ENCODE measurements at regions not wholly inside any gene's neighbourhood (a gene's known extent, or its start where the extent isn't known, plus 50 kb on each side); places are given as distances from the start of the nearest gene placed in this dataset.

GRCh38 chr2:146128216-146128615 lies 1608.3 kb upstream of the ZEB2 start:
- Histone ChIP-seq H3K27me3 (ENCODE audit: insufficient read depth) (no peaks in the 10 kb centered on the region), H3K79me2 (replicated peaks; ENCODE audit: insufficient read depth) (no peaks in the 10 kb centered on the region), H2AFZ (no peak overlapping the region; the same call in 1 of the 2 replicates), H3K4me2 (no peak overlapping the region), H3F3A (replicated peaks; ENCODE audit: low read depth) (no peaks in the 10 kb centered on the region), H3K36me3 (ENCODE audit: insufficient read depth) (no peaks in the 10 kb centered on the region), H3K27ac (ENCODE audit: low read depth) (no peak overlapping the region), H3K4me3 (no peak overlapping the region), H3K9me2 (ENCODE audit: insufficient read depth) (0 out of 2 replicates have a peak, but pooled peaks cover 2% of the 10 kb centered on the region), H4K20me1 (replicated peaks; ENCODE audit: insufficient read depth) (no peaks in the 10 kb centered on the region), H3K4me1 (ENCODE audit: insufficient read depth) (no peaks in the 10 kb centered on the region)
- TF ChIP-seq ETS1 (IDR thresholded peaks at IDR 0.05) (no peak), CREB1 (CRISPR knock-in tag; IDR thresholded peaks at IDR 0.05; ENCODE audit: low read depth) (no peak), POLR2AphosphoS5 (IDR thresholded peaks at IDR 0.05; ENCODE audit: low read depth) (no peak), EZH2 (IDR thresholded peaks at IDR 0.05; ENCODE audit: low read depth, unreplicated experiment) (no peak), ZNF331 (CRISPR knock-in tag; IDR thresholded peaks at IDR 0.05; ENCODE audit: low read depth) (no peak), EZH2phosphoT487 (IDR thresholded peaks at IDR 0.05; ENCODE audit: unreplicated experiment) (no peak), NANOG (IDR thresholded peaks at IDR 0.05; ENCODE audit: borderline replicate concordance) (no peak), STAT1 (IDR thresholded peaks at IDR 0.05; ENCODE audit: unreplicated experiment) (no peak), REST (IDR thresholded peaks at IDR 0.05; ENCODE audit: unreplicated experiment) (no peak), JUNB (IDR thresholded peaks at IDR 0.05; ENCODE audit: unreplicated experiment) (no peak), ZNF114 (CRISPR knock-in tag; IDR thresholded peaks at IDR 0.05) (no peak), CTCF (conservative IDR thresholded peaks at IDR 0.05; ENCODE audit: low read depth in 2 of 2) (no peak), ZNF462 (CRISPR knock-in tag; IDR thresholded peaks at IDR 0.05) (no peak)
- DNase-seq (ENCODE audit: low spot score) = no peak
- no peaks in the 10 kb centered on the region for H3K4me1 Mint-ChIP-seq
- no peaks in the 10 kb centered on the region; the same call in 2 of the 3 replicates for H3K36me3 Mint-ChIP-seq (ENCODE audit: low read depth)
- H3K4me3 Mint-ChIP-seq = no peak overlapping the region
- no peak for ATAC-seq
- no peaks in the 10 kb centered on the region for H3K27me3 Mint-ChIP-seq (ENCODE audit: insufficient read depth, low read depth, poor library complexity)
- H3K27ac Mint-ChIP-seq = no peak overlapping the region
- no peaks in the 10 kb centered on the region for H3K9me3 Mint-ChIP-seq

Measured in GM23338 (cell line).